ENCODE measurements at regions not wholly inside any gene's neighbourhood (a gene's known extent, or its start where the extent isn't known, plus 50 kb on each side); places are given as distances from the start of the nearest gene placed in this dataset.

GRCh38 chr1:36605942-36606640 lies 123.4 kb upstream of the CSF3R start:
- H3K27ac ChIP-seq, result no peak overlapping the region
- in situ Hi-C loops (cut with MboI; ENCODE audit: low pct_ligation_motif_present in 1 of 4, low pct_unique_long_range_greater_than_20kb in 1 of 4, low sequenced_read_pairs in 3 of 4), result no loop called here
- H3K4me1 ChIP-seq, result no peaks in the 10 kb centered on the region
- no peak overlapping the region for H3K4me3 ChIP-seq
- WGBS, 2 donors (ENCODE audit: low coverage in 1 of 2), result 62 to 64% methylated on average over 6 to 7 of the region's 7 CpGs
- no peak for DNase-seq
- TF ChIP-seq POLR2A (IDR thresholded peaks at IDR 0.05) (no peak), POLR2AphosphoS5 (IDR thresholded peaks at IDR 0.05) (no peak), CTCF (IDR thresholded peaks at IDR 0.05) (no peak), EP300 (IDR thresholded peaks at IDR 0.05; ENCODE audit: low read depth) (no peak)
- H3K27me3 ChIP-seq, result peaks cover 4% of the 10 kb centered on the region
- intact Hi-C loops (cut with DNase I; ENCODE audit: low total_unique reads), result no loop called here
- no peaks in the 10 kb centered on the region for H3K9me3 ChIP-seq
- no peaks in the 10 kb centered on the region for H3K36me3 ChIP-seq

- H3K36me3 ChIP-seq, result no peaks in the 10 kb centered on the region
- in situ Hi-C loops (cut with MboI; ENCODE audit: low pct_ligation_motif_present in 1 of 4, low pct_unique_long_range_greater_than_20kb in 1 of 4, low sequenced_read_pairs in 3 of 4) (no loop called here), intact Hi-C loops (cut with DNase I; ENCODE audit: low total_unique reads) (no loop called here)
- TF ChIP-seq EP300 (IDR thresholded peaks at IDR 0.05; ENCODE audit: low read depth), result no peak
- no peak for TF ChIP-seq CTCF (IDR thresholded peaks at IDR 0.05)
- no peak for TF ChIP-seq POLR2A (IDR thresholded peaks at IDR 0.05)
- TF ChIP-seq POLR2AphosphoS5 (IDR thresholded peaks at IDR 0.05), result no peak
- H3K9me3 ChIP-seq, result no peaks in the 10 kb centered on the region
- no peak for DNase-seq
- no peak overlapping the region for H3K4me3 ChIP-seq
- peaks cover 4% of the 10 kb centered on the region for H3K27me3 ChIP-seq
- 79 to 82% methylated on average over 3 of the region's 3 CpGs for WGBS, 2 donors (ENCODE audit: low coverage in 1 of 2)
- no peak overlapping the region for H3K27ac ChIP-seq
- no peaks in the 10 kb centered on the region for H3K4me1 ChIP-seq
Measured at GRCh38 chr1:36603461-36603860, 120.7 kb upstream of the CSF3R start.

- Histone ChIP-seq H3K27me3 (peaks cover 4% of the 10 kb centered on the region), H3K9me3 (no peaks in the 10 kb centered on the region), H3K4me1 (no peaks in the 10 kb centered on the region), H3K36me3 (no peaks in the 10 kb centered on the region), H3K27ac (no peak overlapping the region), H3K4me3 (no peak overlapping the region)
- in situ Hi-C loops (cut with MboI; ENCODE audit: low pct_ligation_motif_present in 1 of 4, low pct_unique_long_range_greater_than_20kb in 1 of 4, low sequenced_read_pairs in 3 of 4), result no loop called here
- WGBS, 2 donors (ENCODE audit: low coverage in 1 of 2), result 49% methylated on average over 4 of the region's 4 CpGs; no CpG with 5 or more reads in 1 of the 2 donors
- intact Hi-C loops (cut with DNase I; ENCODE audit: low total_unique reads), result no loop called here
- DNase-seq, result no peak
- TF ChIP-seq CTCF (IDR thresholded peaks at IDR 0.05) (no peak), POLR2A (IDR thresholded peaks at IDR 0.05) (no peak), POLR2AphosphoS5 (IDR thresholded peaks at IDR 0.05) (no peak), EP300 (IDR thresholded peaks at IDR 0.05; ENCODE audit: low read depth) (no peak)
Measured at GRCh38 chr1:36602184-36602583, 119.5 kb upstream of the CSF3R start.

GRCh38 chr1:36599828-36600227 lies 117.1 kb upstream of the CSF3R start:
- TF ChIP-seq POLR2A (IDR thresholded peaks at IDR 0.05) (no peak), CTCF (IDR thresholded peaks at IDR 0.05) (no peak), POLR2AphosphoS5 (IDR thresholded peaks at IDR 0.05) (no peak)
- H3K27ac ChIP-seq, result no peak overlapping the region
- no peaks in the 10 kb centered on the region for H3K4me1 ChIP-seq
- intact Hi-C loops (cut with DNase I; ENCODE audit: low total_unique reads) (no loop called here), in situ Hi-C loops (cut with MboI; ENCODE audit: low pct_ligation_motif_present in 1 of 4, low pct_unique_long_range_greater_than_20kb in 1 of 4, low sequenced_read_pairs in 3 of 4) (loop anchor here in 1 of 4 donors (25.0 kb wide), 1 partner anchor 837 kb away; no protein-coding TSS in a partner anchor)
- no peaks in the 10 kb centered on the region for H3K9me3 ChIP-seq
- WGBS, 2 donors (ENCODE audit: low coverage in 1 of 2), result 94% methylated on average over 1 of the region's 1 CpG; no CpG with 5 or more reads in 1 of the 2 donors
- peaks cover 12% of the 10 kb centered on the region for H3K27me3 ChIP-seq
- no peak overlapping the region for H3K4me3 ChIP-seq
- H3K36me3 ChIP-seq, result no peaks in the 10 kb centered on the region
- no peak for DNase-seq

All from transverse colon (tissue), 4 donors.